ENCODE measurements at regions not wholly inside any gene's neighbourhood (a gene's known extent, or its start where the extent isn't known, plus 50 kb on each side); places are given as distances from the start of the nearest gene placed in this dataset.
"Not testable (repeated sequence)": the region's sequence is repeated elsewhere in the genome, so short reads cannot be mapped to it uniquely, and the experiment has no call there.

- no peak for DNase-seq
These were observed 70.7 kb downstream of the CETN3 start for GRCh38 chr5:90338712-90339372.

DNA sequence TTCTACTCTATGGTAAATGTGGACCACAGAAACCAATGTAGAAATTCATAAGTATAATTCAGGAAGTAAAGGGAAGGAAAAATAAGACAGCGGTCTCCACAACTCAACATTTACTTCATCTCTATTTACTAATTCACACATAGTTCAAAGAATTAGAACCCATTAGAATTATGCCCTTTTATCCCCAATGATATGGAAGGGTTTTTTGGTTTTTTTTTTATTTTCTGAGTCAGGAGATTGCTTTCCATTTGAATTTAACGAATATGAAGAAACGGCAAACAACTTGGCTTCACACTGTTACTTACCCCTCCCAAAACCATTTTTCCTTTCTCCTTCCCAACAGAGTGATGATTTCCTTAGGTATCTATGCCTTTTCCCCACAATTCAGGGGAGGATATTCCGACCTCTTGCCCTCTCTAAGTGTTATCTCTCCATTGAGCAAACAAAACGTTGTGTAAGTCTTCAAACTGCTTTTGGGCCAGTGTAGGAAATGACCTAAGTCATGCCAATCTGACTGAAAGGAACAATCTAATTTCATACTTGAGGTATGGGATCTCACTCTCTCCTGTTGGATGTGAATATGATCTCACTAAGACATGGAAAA, 72.0 kb downstream of the CETN3 start:
- DNase-seq: no peak

DNA sequence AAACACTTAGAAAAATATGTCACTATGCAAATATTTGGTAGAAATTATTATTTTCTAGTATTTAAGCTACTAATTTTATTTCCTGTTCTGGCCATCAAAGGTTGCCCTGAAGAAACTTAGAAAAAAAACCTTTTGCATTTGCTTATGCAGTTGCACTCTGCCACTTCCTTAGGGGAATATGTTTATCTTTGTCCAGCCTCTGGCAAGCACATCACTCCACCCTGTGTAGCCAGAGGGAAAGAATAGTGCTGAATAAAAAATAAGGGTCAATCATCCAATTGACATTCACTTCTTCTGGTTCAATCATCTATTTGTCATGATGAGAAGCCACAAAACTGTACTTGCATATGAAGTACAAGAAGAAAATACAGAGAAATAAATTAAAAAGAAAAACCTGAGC, 72.8 kb downstream of the CETN3 start:
- DNase-seq: no peak

GRCh38 chr5:90334741-90335140, 74.8 kb downstream of the CETN3 start:
- no peak for DNase-seq

DNA sequence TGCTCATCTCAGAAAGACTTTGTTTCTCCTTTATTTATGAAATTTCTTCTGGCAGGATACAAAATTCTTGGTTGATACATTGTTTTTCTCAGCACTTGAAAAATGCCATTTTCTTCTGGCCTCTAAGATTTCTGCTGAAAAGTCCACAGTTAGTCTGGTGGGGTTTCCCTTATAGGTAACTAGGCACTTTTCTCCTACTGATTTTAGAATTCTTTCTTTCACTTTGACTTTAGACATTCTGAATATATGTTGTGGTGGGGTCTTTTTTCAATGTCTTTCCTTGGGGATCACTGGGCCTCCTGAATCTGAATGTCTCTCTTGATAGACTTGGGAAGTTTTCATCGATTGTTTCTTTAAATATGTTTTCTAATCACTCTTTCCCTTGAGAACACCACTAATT, 79.6 kb downstream of the CETN3 start:
- no peak for DNase-seq

DNA sequence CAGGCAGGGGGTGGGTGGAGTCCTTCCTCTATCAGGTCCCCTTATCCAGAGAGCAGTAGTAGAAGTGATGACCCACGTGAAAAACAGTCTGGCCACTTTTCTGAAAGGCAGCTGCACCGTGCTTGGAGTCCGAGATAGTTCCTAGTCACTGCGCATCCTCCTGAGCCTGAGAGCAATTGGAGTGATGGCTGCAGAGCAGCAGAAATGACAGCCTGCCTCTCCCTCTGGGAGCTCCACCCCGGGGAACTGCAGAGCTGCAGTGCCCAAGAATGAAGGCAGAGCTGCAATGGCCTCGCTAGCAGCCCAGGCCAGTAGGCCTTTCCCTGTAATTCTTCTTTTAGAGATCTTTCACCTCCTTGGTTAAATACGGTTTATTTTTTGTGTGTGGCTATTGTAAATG, 82.6 kb downstream of the CETN3 start:
- DNase-seq: no peak

GRCh38 chr5:90325093-90325492, 84.5 kb downstream of the CETN3 start:
- DNase-seq: no peak

GRCh38 chr5:90320348-90320747, 89.2 kb downstream of the CETN3 start:
- DNase-seq: not testable (repeated sequence)

- no peak for DNase-seq
These were observed 97.5 kb downstream of the CETN3 start for GRCh38 chr5:90312027-90312426.

GRCh38 chr5:90311401-90311800, 98.2 kb downstream of the CETN3 start:
- DNase-seq: no peak

DNA sequence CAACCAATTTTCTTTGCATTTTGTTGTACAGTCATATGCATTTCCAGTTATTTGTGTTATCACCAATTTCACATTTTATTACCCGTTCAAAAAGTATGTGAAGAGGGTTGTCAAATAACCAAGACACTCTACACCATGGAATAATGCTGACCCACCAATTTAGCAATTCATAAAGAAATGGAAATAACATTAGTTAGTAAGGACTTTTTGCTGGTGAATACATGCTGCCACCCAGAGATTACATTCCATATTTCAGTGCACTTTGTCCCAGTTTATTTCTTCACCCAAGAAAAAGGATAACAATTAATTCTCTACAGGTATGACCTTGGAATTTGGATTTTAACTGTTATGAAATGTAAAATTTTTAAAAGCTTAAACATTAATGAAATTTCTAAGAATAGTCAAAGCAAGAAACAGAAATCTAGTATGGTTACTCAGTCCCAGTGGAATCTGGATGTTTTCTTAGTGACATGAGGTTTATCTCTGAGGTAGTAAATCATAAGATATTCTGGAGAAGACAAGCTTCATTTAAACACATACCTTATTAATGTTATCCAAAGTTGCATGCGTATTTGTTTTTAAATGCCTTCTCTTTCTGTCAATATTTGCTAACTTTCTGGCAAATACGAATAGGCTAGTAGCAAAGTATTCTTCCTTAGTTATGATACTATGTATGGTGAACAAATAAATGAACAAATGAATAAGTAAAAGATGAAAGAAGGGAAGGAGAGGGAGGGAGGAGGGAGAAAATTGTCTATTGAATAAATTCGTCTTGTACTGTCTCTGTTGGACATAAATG, 100.6 kb downstream of the CETN3 start:
- no peak for DNase-seq

GRCh38 chr5:90307782-90308181, 101.8 kb downstream of the CETN3 start:
- no peak for DNase-seq

DNA sequence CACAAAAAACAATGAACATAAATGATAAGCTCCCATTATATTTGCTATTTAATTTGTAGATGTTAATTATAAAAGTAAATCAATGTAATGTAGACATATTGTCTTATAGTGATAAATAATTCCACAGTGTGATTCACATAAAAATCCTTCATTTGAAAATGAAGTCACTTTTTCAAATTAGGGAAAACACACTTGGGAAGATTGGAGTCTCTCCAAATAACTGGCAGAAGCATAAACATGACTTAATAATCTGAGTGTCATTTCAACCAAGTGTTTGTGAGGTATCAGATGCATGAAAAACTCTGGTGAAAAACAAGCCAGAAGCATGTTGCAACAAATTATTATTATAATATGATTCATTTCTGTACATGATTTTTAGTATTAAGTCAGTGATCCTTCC, 102.2 kb downstream of the CETN3 start:
- DNase-seq: no peak

- DNase-seq: no peak
These were observed 102.9 kb downstream of the CETN3 start for GRCh38 chr5:90306613-90307012.

- DNase-seq: no peak
These were observed 104.4 kb downstream of the CETN3 start for GRCh38 chr5:90305041-90305720.

- no peak for DNase-seq
These were observed 108.3 kb downstream of the CETN3 start for GRCh38 chr5:90301248-90301647.

DNA sequence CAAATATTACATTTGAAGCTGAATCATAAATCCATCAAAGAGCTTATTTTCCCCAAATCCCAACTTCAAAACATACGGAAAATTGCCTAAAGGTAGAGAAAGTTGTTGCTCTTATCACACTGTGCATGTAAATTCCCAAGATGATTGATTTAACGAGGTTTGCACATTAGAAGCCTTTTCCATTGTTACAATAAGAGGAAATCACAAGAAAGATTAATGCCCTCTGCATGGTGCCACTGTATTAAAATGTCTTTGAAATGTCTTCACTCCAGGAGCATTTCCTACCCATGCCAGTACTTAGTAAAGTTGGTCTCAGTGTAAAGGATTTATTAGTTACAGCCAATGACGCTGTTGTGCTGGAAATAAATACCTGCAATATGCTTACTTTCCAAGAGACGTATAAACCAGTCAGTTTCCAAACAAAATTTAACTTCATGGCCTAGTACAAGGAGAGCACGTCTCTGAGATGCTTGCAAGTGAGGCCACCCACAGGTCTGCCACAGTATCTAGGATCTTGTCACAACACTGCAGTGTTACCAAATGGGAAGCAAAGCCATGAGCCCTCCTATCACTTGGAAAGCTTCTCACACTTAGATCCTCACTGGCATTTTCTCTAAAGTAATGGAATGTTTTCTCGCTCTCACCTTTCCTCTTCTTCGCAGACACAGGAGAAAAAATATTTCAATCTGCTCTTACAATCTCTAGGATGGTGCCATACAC, 112.4 kb downstream of the CETN3 start:
- no peak for DNase-seq

- DNase-seq: no peak
These were observed 115.0 kb downstream of the CETN3 start for GRCh38 chr5:90294604-90295003.

DNA sequence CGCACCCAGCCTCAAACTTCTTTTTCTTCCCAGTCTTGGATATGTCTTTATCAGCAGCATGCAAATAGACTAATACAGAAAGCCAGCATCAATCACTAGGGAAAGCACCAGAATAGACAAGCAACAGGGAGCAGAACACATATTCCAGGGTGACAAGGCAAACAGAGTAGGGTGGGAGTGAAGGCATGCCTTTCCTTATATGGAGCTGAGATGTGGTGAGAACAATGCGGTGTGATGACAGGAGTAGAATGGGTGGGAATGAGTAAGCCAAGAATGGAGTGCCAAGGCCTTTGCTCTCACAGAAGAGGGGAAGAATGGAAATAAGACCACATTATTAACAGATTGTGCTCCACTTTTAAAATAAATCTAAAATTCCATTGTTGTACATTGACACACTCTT, 115.6 kb downstream of the CETN3 start:
- no peak for DNase-seq

DNA sequence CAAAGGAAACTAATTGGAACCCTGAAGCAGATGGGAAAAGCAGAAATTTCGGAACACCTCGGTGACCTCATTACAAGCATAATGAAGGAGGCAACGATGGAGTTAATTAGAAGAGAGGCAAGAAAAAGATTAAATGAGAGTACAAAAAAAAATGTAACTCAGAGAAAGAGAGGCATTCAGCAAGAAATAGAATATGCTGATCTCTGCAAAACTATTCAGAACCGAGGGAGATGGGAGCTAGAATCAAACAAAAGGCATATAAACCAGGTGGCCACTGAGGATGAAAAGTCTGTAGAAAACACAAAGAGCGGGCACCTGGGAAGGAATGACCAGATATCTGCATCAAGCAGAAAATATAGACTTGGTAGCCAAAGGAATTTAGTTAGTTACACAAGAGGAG, 118.9 kb downstream of the CETN3 start:
- DNase-seq: no peak

GRCh38 chr5:90289837-90290236, 119.7 kb downstream of the CETN3 start:
- no peak for DNase-seq

DNA sequence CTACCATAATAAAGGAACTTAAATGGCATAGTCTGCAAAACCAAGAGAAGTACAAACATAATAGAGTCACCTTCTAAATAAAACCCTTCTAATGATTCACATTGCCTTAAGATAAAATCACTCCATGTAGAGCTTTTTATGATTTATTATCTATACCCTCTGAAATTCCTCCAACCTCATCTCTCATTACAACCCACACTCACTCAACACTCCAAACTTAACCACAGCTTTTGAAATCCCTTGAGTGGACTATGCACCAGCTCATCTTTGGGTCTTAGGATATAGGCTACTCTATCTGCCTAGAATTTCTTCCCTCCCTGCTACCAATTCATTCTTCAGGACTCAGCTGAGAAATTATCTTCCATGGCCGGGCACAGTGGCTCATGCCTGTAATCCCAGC, 122.5 kb downstream of the CETN3 start:
- no peak for DNase-seq

GRCh38 chr5:90285581-90285980, 124.0 kb downstream of the CETN3 start:
- no peak for DNase-seq
